Activated CD4-positive, alpha-beta T cell treated with anti-CD3 and anti-CD28 coated beads for 4 hours (primary cell): ENCODE measurements at regions not wholly inside any gene's neighbourhood (a gene's known extent, or its start where the extent isn't known, plus 50 kb on each side); places are given as distances from the start of the nearest gene placed in this dataset.

Source experiments
- DNase-seq, 2 donors: peaks; one replicate each; pipeline ENCODE4 v3.0.0-alpha.2; 2020

- DNase-seq: no peak
Measured at GRCh38 chr2:858646-859045, 92.0 kb upstream of the SNTG2 start.

- DNase-seq: no peak
Measured at GRCh38 chr2:857937-858336, 92.7 kb upstream of the SNTG2 start.

GRCh38 chr2:857081-857480 is 93.6 kb upstream of the SNTG2 start:
- no peak for DNase-seq

GRCh38 chr2:856456-856855 is 94.2 kb upstream of the SNTG2 start:
- no peak for DNase-seq

- no peak for DNase-seq
Measured at GRCh38 chr2:856041-856440, 94.6 kb upstream of the SNTG2 start.

- DNase-seq: no peak
Measured at GRCh38 chr2:855177-855576, 95.5 kb upstream of the SNTG2 start.

GRCh38 chr2:854460-854859 is 96.2 kb upstream of the SNTG2 start:
- DNase-seq: no peak

GRCh38 chr2:853203-853870 is 97.3 kb upstream of the SNTG2 start:
- DNase-seq: no peak

GRCh38 chr2:852168-852567 is 98.5 kb upstream of the SNTG2 start:
- no peak for DNase-seq

GRCh38 chr2:851680-852079 is 99.0 kb upstream of the SNTG2 start:
- no peak for DNase-seq

GRCh38 chr2:851078-851477 is 99.6 kb upstream of the SNTG2 start:
- no peak for DNase-seq

GRCh38 chr2:850429-850828 is 100.2 kb upstream of the SNTG2 start:
- no peak for DNase-seq

GRCh38 chr2:848099-848498 is 102.5 kb upstream of the SNTG2 start:
- DNase-seq: no peak

- no peak for DNase-seq
Measured at GRCh38 chr2:847669-848068, 103.0 kb upstream of the SNTG2 start.

- DNase-seq: no peak
Measured at GRCh38 chr2:844715-845114, 105.9 kb upstream of the SNTG2 start.

GRCh38 chr2:842151-842803 is 108.4 kb upstream of the SNTG2 start:
- DNase-seq: no peak

- no peak for DNase-seq
Measured at GRCh38 chr2:841036-841435, 109.6 kb upstream of the SNTG2 start.

- DNase-seq: no peak
Measured at GRCh38 chr2:834233-834632, 116.4 kb upstream of the SNTG2 start.

GRCh38 chr2:833180-833579 is 117.5 kb upstream of the SNTG2 start:
- no peak for DNase-seq

- no peak for DNase-seq
Measured at GRCh38 chr2:832635-833034, 118.0 kb upstream of the SNTG2 start.

GRCh38 chr2:831622-832021 is 119.0 kb upstream of the SNTG2 start:
- DNase-seq: no peak

GRCh38 chr2:831225-831536 is 119.5 kb upstream of the SNTG2 start:
- no peak for DNase-seq

- DNase-seq: no peak
Measured at GRCh38 chr2:830419-831224, 120.0 kb upstream of the SNTG2 start.

GRCh38 chr2:829047-829446 is 121.6 kb upstream of the SNTG2 start:
- no peak for DNase-seq
